Keratinocyte (primary cell): ENCODE measurements at regions not wholly inside any gene's neighbourhood (a gene's known extent, or its start where the extent isn't known, plus 50 kb on each side); places are given as distances from the start of the nearest gene placed in this dataset.

ENCODE experiments used
- DNase-seq: peaks from one replicate; pipeline ENCODE4 v3.0.0-alpha.2; 2011; ENCODE audit warnings: low read depth, missing footprints, low spot score
- FAIRE-seq: peaks from 2 replicates; lab custom pipeline; 2011; peaks lifted over from hg19 to GRCh38; lab: Jason Lieb, UNC
- H2AFZ ChIP-seq: 2 replicates; pipeline ENCODE4 v1.6.0; 2012; ENCODE audit warnings: low read length, control low read depth, inconsistent platforms; ENCODE audit not compliant: control insufficient read depth
- H3K27ac ChIP-seq: 2 replicates; pipeline ENCODE4 v1.5.1; 2011; ENCODE audit warnings: low read length; ENCODE audit not compliant: control insufficient read depth, insufficient read depth
- H3K27me3 ChIP-seq: 3 replicates; pipeline ENCODE4 v1.6.0; 2011; ENCODE audit warnings: low read length; ENCODE audit not compliant: control insufficient read depth, insufficient read depth; ENCODE audit errors: extremely low read depth
- H3K36me3 ChIP-seq, 2 experiments: 2 replicates in 1 of 2; 3 replicates in 1 of 2; pipeline ENCODE4 v1.5.1; 2011; ENCODE audit warnings: low read length in 2 of 2, mild to moderate bottlenecking in 1 of 2; ENCODE audit not compliant: control insufficient read depth in 2 of 2, insufficient read depth in 2 of 2; ENCODE audit errors: extremely low read depth in 1 of 2
- H3K4me1 ChIP-seq: 3 replicates; pipeline ENCODE4 v1.5.1; 2011; ENCODE audit warnings: low read length; ENCODE audit not compliant: control insufficient read depth, insufficient read depth; ENCODE audit errors: extremely low read depth
- H3K4me2 ChIP-seq: 3 replicates; pipeline ENCODE4 v1.6.0; 2011; ENCODE audit warnings: low read depth, low read length; ENCODE audit not compliant: control insufficient read depth, insufficient read depth; ENCODE audit errors: extremely low read depth
- H3K4me3 ChIP-seq, 3 experiments: fragments of 200-600 bp in 1 of 3; sonication (generic) in 1 of 3; 2 replicates in 2 of 3; 3 replicates in 1 of 3; pipeline ENCODE4 v1.5.1; 2011 to 2016; ENCODE audit warnings: low read length in 3 of 3, mild to moderate bottlenecking in 3 of 3, control low read depth in 2 of 3, inconsistent platforms in 1 of 3, low read depth in 1 of 3, mixed read lengths in 1 of 3, mixed run types in 1 of 3, moderate library complexity in 1 of 3; ENCODE audit not compliant: control insufficient read depth in 2 of 3, insufficient read depth in 2 of 3; ENCODE audit errors: extremely low read depth in 1 of 3
- H3K79me2 ChIP-seq: 2 replicates; pipeline ENCODE4 v1.6.0; 2012; ENCODE audit warnings: low read length; ENCODE audit not compliant: control insufficient read depth, insufficient read depth
- H3K9ac ChIP-seq: 3 replicates; pipeline ENCODE4 v1.6.0; 2011; ENCODE audit warnings: low read length; ENCODE audit not compliant: control insufficient read depth, insufficient read depth; ENCODE audit errors: extremely low read depth
- H3K9me1 ChIP-seq: 3 replicates; pipeline ENCODE4 v1.6.0; 2011; ENCODE audit warnings: low read length; ENCODE audit not compliant: control insufficient read depth, insufficient read depth; ENCODE audit errors: extremely low read depth
- H3K9me3 ChIP-seq: 2 replicates; pipeline ENCODE4 v1.5.1; 2012; ENCODE audit warnings: low read depth, low read length; ENCODE audit not compliant: control insufficient read depth
- H4K20me1 ChIP-seq: 3 replicates; pipeline ENCODE4 v1.6.0; 2011; ENCODE audit warnings: low read length; ENCODE audit not compliant: control insufficient read depth, insufficient read depth; ENCODE audit errors: extremely low read depth
- CTCF ChIP-seq, 3 experiments: IDR thresholded peaks in 1 of 3; conservative IDR thresholded peaks in 1 of 3; optimal IDR thresholded peaks in 1 of 3; 2 replicates in 2 of 3; 3 replicates in 1 of 3; pipeline versions ENCODE3 to v1.5.1; 2011; ENCODE audit warnings: low read length in 3 of 3, mild to moderate bottlenecking in 3 of 3, moderate library complexity in 2 of 3, control low read depth in 1 of 3, inconsistent platforms in 1 of 3; ENCODE audit not compliant: insufficient read depth in 2 of 3; ENCODE audit errors: extremely low read depth in 1 of 3
- EZH2 ChIP-seq: IDR thresholded peaks from one replicate; pipeline ENCODE4 v1.6.1; 2012; ENCODE audit warnings: inconsistent platforms, mild to moderate bottlenecking, low read length, moderate library complexity
- dilution Hi-C: fragments of 300-500 bp; cut with MboI; formaldehyde crosslinking; loops from one replicate; pipeline ENCODE4 v1.7.0; 2020; ENCODE audit warnings: low sequenced_read_pairs; ENCODE audit not compliant: extremely low pct_ligation_motif_present

GRCh38 chrX:134718966-134719317, 60.7 kb upstream of the PLAC1 start:
- Histone ChIP-seq H3K27me3 (no peaks in the 10 kb centered on the region), H3K9me3 (no peaks in the 10 kb centered on the region), H3K4me2 (no peak overlapping the region), H4K20me1 (no peaks in the 10 kb centered on the region), H3K79me2 (no peaks in the 10 kb centered on the region), H3K4me3 (no peak overlapping the region), H3K36me3 (no peaks in the 10 kb centered on the region), H3K4me1 (peaks cover 13% of the 10 kb centered on the region), H3K9ac (no peak overlapping the region), H3K27ac (no peak overlapping the region), H2AFZ (no peak overlapping the region), H3K9me1 (no peaks in the 10 kb centered on the region)
- DNase-seq (no peak), FAIRE-seq (no peak)
- TF ChIP-seq CTCF (optimal IDR thresholded peaks at IDR 0.05 in 1 of 3, IDR thresholded peaks at IDR 0.05 in 1 of 3, conservative IDR thresholded peaks at IDR 0.05 in 1 of 3; ENCODE audit: extremely low read depth in 1 of 3, insufficient read depth in 2 of 3, low read length in 3 of 3) (no peak), EZH2 (no peak)
- dilution Hi-C loops, result no loop called here

- Histone ChIP-seq H3K79me2 (no peaks in the 10 kb centered on the region), H3K4me1 (peaks cover 13% of the 10 kb centered on the region), H2AFZ (no peak overlapping the region), H4K20me1 (no peaks in the 10 kb centered on the region), H3K36me3 (no peaks in the 10 kb centered on the region), H3K4me3 (no peak overlapping the region), H3K27ac (peak overlapping the region; percentile 47), H3K9me1 (no peaks in the 10 kb centered on the region), H3K27me3 (no peaks in the 10 kb centered on the region), H3K4me2 (no peak overlapping the region), H3K9me3 (no peaks in the 10 kb centered on the region), H3K9ac (no peak overlapping the region)
- dilution Hi-C loops, result no loop called here
- DNase-seq, result peak; percentile 67
- no peak for TF ChIP-seq CTCF (optimal IDR thresholded peaks at IDR 0.05 in 1 of 3, IDR thresholded peaks at IDR 0.05 in 1 of 3, conservative IDR thresholded peaks at IDR 0.05 in 1 of 3; ENCODE audit: extremely low read depth in 1 of 3, insufficient read depth in 2 of 3, low read length in 3 of 3)
- TF ChIP-seq EZH2, result no peak
- peak; percentile 81 for FAIRE-seq
Observed at GRCh38 chrX:134718105-134718965, 60.1 kb upstream of the PLAC1 start.
